Activated naive CD8-positive, alpha-beta T cell treated with anti-CD3 and anti-CD28 coated beads for 36 hours (primary cell): ENCODE measurements at regions not wholly inside any gene's neighbourhood (a gene's known extent, or its start where the extent isn't known, plus 50 kb on each side); places are given as distances from the start of the nearest gene placed in this dataset.

ENCODE experiments used
- DNase-seq: peaks from one replicate; pipeline ENCODE4 v3.0.0; 2021
- H3K27ac Mint-ChIP-seq: one replicate; pipeline ENCODE4 v1.8.0; 2022; ENCODE audit warnings: mild to moderate bottlenecking, moderate library complexity, mixed read lengths
- H3K27me3 Mint-ChIP-seq: one replicate; pipeline ENCODE4 v1.8.0; 2022; ENCODE audit warnings: mild to moderate bottlenecking, mixed read lengths
- H3K36me3 Mint-ChIP-seq: one replicate; pipeline ENCODE4 v1.8.0; 2021; ENCODE audit warnings: mild to moderate bottlenecking, mixed read lengths
- H3K4me1 Mint-ChIP-seq: one replicate; pipeline ENCODE4 v1.8.0; 2021; ENCODE audit warnings: mixed read lengths
- H3K4me3 Mint-ChIP-seq: one replicate; pipeline ENCODE4 v1.8.0; 2022; ENCODE audit warnings: mild to moderate bottlenecking, moderate library complexity, mixed read lengths
- H3K9me3 Mint-ChIP-seq: one replicate; pipeline ENCODE4 v1.8.0; 2022; ENCODE audit warnings: mixed read lengths

DNA sequence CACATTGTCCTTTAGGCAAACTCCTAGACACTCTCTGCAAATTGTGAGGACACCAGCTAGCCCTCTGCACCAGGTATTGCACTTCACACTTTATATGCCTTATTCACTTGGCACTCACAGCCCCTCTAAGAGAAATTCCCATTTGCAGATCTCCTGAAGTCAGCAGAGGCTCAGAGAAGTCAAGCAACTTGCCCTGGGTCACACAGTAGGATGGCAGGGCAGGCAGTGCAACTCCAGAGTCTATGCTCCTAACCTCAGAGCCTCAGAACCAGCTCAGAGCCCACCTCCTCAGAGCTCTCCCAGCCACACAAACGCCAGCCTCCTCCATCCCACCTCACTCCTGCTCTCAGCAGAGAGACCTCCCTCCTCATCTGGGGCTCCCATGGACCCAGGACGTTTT, 52.4 kb upstream of the BLCAP start:
- DNase-seq, result no peak
- H3K27ac Mint-ChIP-seq, result no peak overlapping the region
- no peaks in the 10 kb centered on the region for H3K4me1 Mint-ChIP-seq
- H3K27me3 Mint-ChIP-seq, result peaks cover 43% of the 10 kb centered on the region
- no peaks in the 10 kb centered on the region for H3K36me3 Mint-ChIP-seq
- no peak overlapping the region for H3K4me3 Mint-ChIP-seq
- H3K9me3 Mint-ChIP-seq, result no peaks in the 10 kb centered on the region

DNA sequence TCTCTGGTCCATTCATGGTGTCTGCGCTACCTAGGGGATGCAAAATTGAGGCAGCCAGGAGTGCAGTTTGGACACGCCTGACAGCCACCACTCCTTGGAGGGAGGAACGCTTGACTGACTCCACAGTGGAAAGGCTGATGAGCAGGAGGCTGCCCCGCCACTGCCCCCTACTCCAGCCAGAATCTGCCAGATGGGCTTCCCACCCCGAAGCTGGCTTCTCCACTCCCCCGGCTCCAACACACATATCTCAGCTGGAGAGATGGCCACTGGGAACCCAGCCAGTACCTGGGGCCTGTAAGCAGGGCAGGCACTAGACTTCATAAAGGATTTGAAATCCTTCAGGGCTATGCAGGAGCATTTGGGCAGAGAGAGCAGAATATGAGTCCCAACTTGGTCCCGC, 51.4 kb upstream of the BLCAP start:
- DNase-seq, result no peak
- peaks cover 35% of the 10 kb centered on the region for H3K27me3 Mint-ChIP-seq
- no peaks in the 10 kb centered on the region for H3K4me1 Mint-ChIP-seq
- H3K36me3 Mint-ChIP-seq, result no peaks in the 10 kb centered on the region
- no peak overlapping the region for H3K27ac Mint-ChIP-seq
- H3K9me3 Mint-ChIP-seq, result no peaks in the 10 kb centered on the region
- no peak overlapping the region for H3K4me3 Mint-ChIP-seq

DNA sequence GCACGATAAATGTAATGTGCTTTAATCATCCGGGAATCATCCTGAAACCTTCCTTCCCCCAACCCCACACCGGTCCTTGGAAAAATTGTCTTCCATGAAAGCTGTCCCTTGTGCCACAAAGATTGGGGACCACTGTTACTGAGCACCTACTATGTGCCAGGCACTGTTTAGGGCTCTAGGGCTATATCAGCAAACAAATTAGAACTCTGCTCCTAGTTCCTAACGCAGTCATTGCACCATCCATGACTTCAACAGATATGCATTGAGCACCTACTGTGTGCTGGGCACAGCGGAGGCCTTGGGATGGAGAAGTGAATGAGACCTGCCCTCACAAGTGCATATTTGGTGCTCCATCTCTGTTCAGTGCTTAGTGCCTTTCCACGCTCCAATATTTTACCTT, 50.3 kb upstream of the BLCAP start:
- H3K27me3 Mint-ChIP-seq, result peaks cover 45% of the 10 kb centered on the region
- no peaks in the 10 kb centered on the region for H3K4me1 Mint-ChIP-seq
- H3K27ac Mint-ChIP-seq, result no peak overlapping the region
- no peak for DNase-seq
- H3K4me3 Mint-ChIP-seq, result no peak overlapping the region
- H3K9me3 Mint-ChIP-seq, result no peaks in the 10 kb centered on the region
- H3K36me3 Mint-ChIP-seq, result no peaks in the 10 kb centered on the region
